Endothelial cell of umbilical vein (primary cell): ENCODE measurements at regions not wholly inside any gene's neighbourhood (a gene's known extent, or its start where the extent isn't known, plus 50 kb on each side); places are given as distances from the start of the nearest gene placed in this dataset.

Source experiments
- BruUV-seq: library from RNA; stranded (reverse); fragments of 400-500 nt; replicated peaks from 2 replicates; lab custom pipeline; 2021; lab: Mats Ljungman, UMichigan
- CTCF ChIA-PET: fragments of 300-600, 350-600 bp; sonication (Branson Sonifier 250); formaldehyde crosslinking; loops from one replicate; lab custom pipeline; 2021; ENCODE audit warnings: antibody characterized with exemption, inconsistent platforms; lab: Charles Lee
- POLR2A ChIA-PET: fragments of 300-600, 350-600 bp; sonication (Branson Sonifier 250); formaldehyde crosslinking; loops from one replicate; lab custom pipeline; 2021; ENCODE audit warnings: antibody characterized with exemption, inconsistent platforms; lab: Charles Lee
- DNase-seq: peaks from one replicate; pipeline ENCODE4 v3.0.0-alpha.2; 2011; ENCODE audit warnings: low read depth, low spot score
- FAIRE-seq: peaks from 2 replicates; lab custom pipeline; 2011; peaks lifted over from hg19 to GRCh38; lab: Jason Lieb, UNC
- H2AFZ ChIP-seq: 2 replicates; pipeline ENCODE4 v1.6.0; 2012; ENCODE audit warnings: low read depth, low read length, control low read depth, inconsistent platforms
- H3K27ac ChIP-seq: 2 replicates; pipeline ENCODE4 v1.5.1; 2011; ENCODE audit warnings: low read depth, mild to moderate bottlenecking, control low read depth, low read length, moderate library complexity; ENCODE audit not compliant: insufficient read depth
- H3K27me3 ChIP-seq, 2 experiments: 2 replicates each; pipeline versions ENCODE4 v1.6.0 to v1.6.1; 2011; ENCODE audit warnings: low read length in 2 of 2, mixed read lengths in 1 of 2; ENCODE audit not compliant: control insufficient read depth in 2 of 2, insufficient read depth in 2 of 2
- H3K36me3 ChIP-seq, 2 experiments: 2 replicates in 1 of 2; 3 replicates in 1 of 2; pipeline ENCODE4 v1.5.1; 2011; ENCODE audit warnings: low read length in 2 of 2, mild to moderate bottlenecking in 1 of 2, moderate library complexity in 1 of 2; ENCODE audit not compliant: control insufficient read depth in 2 of 2, insufficient read depth in 2 of 2; ENCODE audit errors: extremely low read depth in 1 of 2
- H3K4me1 ChIP-seq: 3 replicates; pipeline ENCODE4 v1.5.1; 2011; ENCODE audit warnings: mild to moderate bottlenecking, low read length; ENCODE audit not compliant: control insufficient read depth, insufficient read depth; ENCODE audit errors: extremely low read depth
- H3K4me2 ChIP-seq: 2 replicates; pipeline ENCODE4 v1.6.1; 2011; ENCODE audit warnings: low read length, control low read depth, mixed read lengths; ENCODE audit not compliant: insufficient read depth
- H3K4me3 ChIP-seq, 3 experiments: fragments of 200-600 bp in 1 of 3; sonication (generic), shearing (Covaris generic) in 1 of 3; replicated peaks in 1 of 3; 2 replicates each; pipeline ENCODE4 v1.5.1; 2011 to 2016; ENCODE audit warnings: control low read depth in 3 of 3, low read length in 3 of 3, mild to moderate bottlenecking in 2 of 3, inconsistent platforms in 1 of 3, low read depth in 1 of 3, moderate library complexity in 1 of 3; ENCODE audit not compliant: insufficient read depth in 1 of 3
- H3K79me2 ChIP-seq: 2 replicates; pipeline ENCODE4 v1.6.0; 2012; ENCODE audit warnings: low read length, inconsistent platforms; ENCODE audit not compliant: control insufficient read depth, insufficient read depth
- H3K9ac ChIP-seq: replicated peaks from 2 replicates; pipeline ENCODE3; 2011; ENCODE audit warnings: low read length, control low read depth; ENCODE audit not compliant: insufficient read depth; ENCODE audit errors: extremely low read depth
- H3K9me1 ChIP-seq: replicated peaks from 3 replicates; pipeline ENCODE4 v1.6.0; 2011; ENCODE audit warnings: mild to moderate bottlenecking, low read length; ENCODE audit not compliant: control insufficient read depth, insufficient read depth; ENCODE audit errors: extremely low read depth
- H3K9me3 ChIP-seq: replicated peaks from 2 replicates; pipeline ENCODE4 v1.5.1; 2012; ENCODE audit warnings: low read length, inconsistent platforms; ENCODE audit not compliant: control insufficient read depth, insufficient read depth
- H4K20me1 ChIP-seq: replicated peaks from 2 replicates; pipeline ENCODE3; 2011; ENCODE audit warnings: mild to moderate bottlenecking, low read length; ENCODE audit not compliant: control insufficient read depth, insufficient read depth; ENCODE audit errors: extremely low read depth
- EZH2 ChIP-seq: IDR thresholded peaks from 2 replicates; pipeline ENCODE4 v1.6.1; 2012; ENCODE audit warnings: borderline replicate concordance, low read depth, mild to moderate bottlenecking, moderate library complexity, low read length, inconsistent platforms; ENCODE audit not compliant: severe bottlenecking
- GATA2 ChIP-seq: IDR thresholded peaks from 2 replicates; pipeline ENCODE4 v1.7.0; 2011; ENCODE audit warnings: low read depth, mild to moderate bottlenecking, moderate library complexity, mixed read lengths, low read length; ENCODE audit not compliant: insufficient read length, insufficient read depth
- JUN ChIP-seq: IDR thresholded peaks from 2 replicates; pipeline ENCODE4 v1.6.1; 2011; ENCODE audit warnings: borderline replicate concordance, low read depth; ENCODE audit not compliant: insufficient read length, insufficient read depth
- MYC ChIP-seq: IDR thresholded peaks from one replicate; pipeline ENCODE4 v1.6.1; 2011; ENCODE audit warnings: mild to moderate bottlenecking, low read depth, low read length
- POLR2A ChIP-seq: IDR thresholded peaks from 2 replicates; pipeline ENCODE4 v1.6.1; 2012; ENCODE audit warnings: low read depth, mild to moderate bottlenecking, control low read depth, low read length
- POLR2AphosphoS5 ChIP-seq: IDR thresholded peaks from 2 replicates; pipeline ENCODE4 v1.6.1; 2012; ENCODE audit warnings: low read depth, mild to moderate bottlenecking, control low read depth, low read length, moderate library complexity; ENCODE audit not compliant: insufficient read depth
- dilution Hi-C: fragments of 300-500 bp; cut with MboI; formaldehyde crosslinking; loops from one replicate; pipeline ENCODE4 v1.15.0; 2019; ENCODE audit warnings: low sequenced_read_pairs; ENCODE audit not compliant: extremely low pct_ligation_motif_present
- intact Hi-C: fragments of 100-400 bp; cut with micrococcal nuclease; formaldehyde crosslinking; loops from one replicate; pipeline ENCODE4 v1.10.0; 2022
- TF ChIP-seq, protein P1 (sequence below): IDR thresholded peaks from 2 replicates; pipeline ENCODE4 v1.6.1; 2011; ENCODE audit not compliant: insufficient read depth, insufficient read length
- TF ChIP-seq, protein P2 (sequence below), 2 donors: IDR thresholded peaks; 1 replicate in 1 of 2; 2 replicates in 1 of 2; pipeline ENCODE4 v1.5.1; 2011; ENCODE audit warnings: low read length in 2 of 2, mild to moderate bottlenecking in 2 of 2, moderate library complexity in 2 of 2, control low read depth in 1 of 2, inconsistent platforms in 1 of 2, low read depth in 1 of 2; ENCODE audit not compliant: insufficient read depth in 1 of 2; ENCODE audit errors: extremely low read depth in 1 of 2

DNA sequence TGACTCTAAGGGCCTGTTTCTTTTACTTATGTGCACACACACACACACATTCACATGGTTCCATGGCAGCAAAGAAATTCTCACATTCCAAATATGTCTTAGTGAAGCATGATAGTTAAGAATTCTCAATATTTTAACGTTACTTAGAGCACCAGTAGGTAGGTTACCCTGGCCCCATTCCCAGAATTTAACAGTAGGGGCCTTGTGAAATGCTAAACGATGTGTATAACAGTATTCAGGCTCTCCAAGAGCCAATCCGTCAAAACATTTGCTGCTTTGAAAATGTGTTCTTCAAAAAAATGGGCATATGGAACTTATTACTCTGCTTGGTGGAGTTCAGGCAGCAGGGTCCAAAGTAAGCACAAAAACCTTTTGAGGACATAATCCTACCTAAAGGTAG lies 93.7 kb upstream of the DAB2 start:
- H2AFZ ChIP-seq = peak overlapping the region; percentile 47
- CTCF ChIA-PET = interaction anchor here (1.0 to 4.9 kb wide), 8 partner anchors 8 to 301 kb away, joined by 3 to 41 read pairs (median 14); partner anchors contain the start of gene DAB2
- BruUV-seq = no TSS peak

More for the DNA sequence above, 93.7 kb upstream of the DAB2 start:
- H3K79me2 ChIP-seq = no peaks in the 10 kb centered on the region
- DNase-seq = peak; percentile 21
- H3K27me3 ChIP-seq = no peaks in the 10 kb centered on the region
- H3K4me3 ChIP-seq = no peak overlapping the region
- dilution Hi-C loops = no loop called here
- H3K4me1 ChIP-seq = peaks cover 49% of the 10 kb centered on the region
- POLR2A ChIA-PET = interaction anchor here (1.4 to 2.5 kb wide), 3 partner anchors 16 to 93 kb away, joined by 4 to 21 read pairs (median 4); partner anchors contain the start of gene DAB2
- intact Hi-C loops = no loop called here
- no peaks in the 10 kb centered on the region for H4K20me1 ChIP-seq
- no peak overlapping the region for H3K4me2 ChIP-seq
- peak overlapping the region; percentile 95 for H3K27ac ChIP-seq
- no peaks in the 10 kb centered on the region for H3K9me3 ChIP-seq
- no peak for FAIRE-seq
- TF ChIP-seq, protein P1, sequence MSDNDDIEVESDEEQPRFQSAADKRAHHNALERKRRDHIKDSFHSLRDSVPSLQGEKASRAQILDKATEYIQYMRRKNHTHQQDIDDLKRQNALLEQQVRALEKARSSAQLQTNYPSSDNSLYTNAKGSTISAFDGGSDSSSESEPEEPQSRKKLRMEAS = no peak
- TF ChIP-seq EZH2 (no peak), POLR2A (no peak), GATA2 (no peak), POLR2AphosphoS5 (no peak), JUN (no peak), MYC (no peak)
- TF ChIP-seq, protein P2, sequence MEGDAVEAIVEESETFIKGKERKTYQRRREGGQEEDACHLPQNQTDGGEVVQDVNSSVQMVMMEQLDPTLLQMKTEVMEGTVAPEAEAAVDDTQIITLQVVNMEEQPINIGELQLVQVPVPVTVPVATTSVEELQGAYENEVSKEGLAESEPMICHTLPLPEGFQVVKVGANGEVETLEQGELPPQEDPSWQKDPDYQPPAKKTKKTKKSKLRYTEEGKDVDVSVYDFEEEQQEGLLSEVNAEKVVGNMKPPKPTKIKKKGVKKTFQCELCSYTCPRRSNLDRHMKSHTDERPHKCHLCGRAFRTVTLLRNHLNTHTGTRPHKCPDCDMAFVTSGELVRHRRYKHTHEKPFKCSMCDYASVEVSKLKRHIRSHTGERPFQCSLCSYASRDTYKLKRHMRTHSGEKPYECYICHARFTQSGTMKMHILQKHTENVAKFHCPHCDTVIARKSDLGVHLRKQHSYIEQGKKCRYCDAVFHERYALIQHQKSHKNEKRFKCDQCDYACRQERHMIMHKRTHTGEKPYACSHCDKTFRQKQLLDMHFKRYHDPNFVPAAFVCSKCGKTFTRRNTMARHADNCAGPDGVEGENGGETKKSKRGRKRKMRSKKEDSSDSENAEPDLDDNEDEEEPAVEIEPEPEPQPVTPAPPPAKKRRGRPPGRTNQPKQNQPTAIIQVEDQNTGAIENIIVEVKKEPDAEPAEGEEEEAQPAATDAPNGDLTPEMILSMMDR (IDR thresholded peaks at IDR 0.05; ENCODE audit: extremely low read depth in 1 of 2, insufficient read depth in 1 of 2, low read depth in 1 of 2, low read length in 2 of 2) = no peak
- peak overlapping the region; percentile 4 for H3K9ac ChIP-seq
- H3K9me1 ChIP-seq = no peaks in the 10 kb centered on the region
- no peaks in the 10 kb centered on the region for H3K36me3 ChIP-seq
